H1 (cell line): ENCODE measurements at regions not wholly inside any gene's neighbourhood (a gene's known extent, or its start where the extent isn't known, plus 50 kb on each side); places are given as distances from the start of the nearest gene placed in this dataset.

Experiments used
- KDM1A ChIP-seq: fragments of 200-600, 300-600 bp; sonication (generic); IDR thresholded peaks from 2 replicates; pipeline ENCODE4 v1.7.1; 2016; ENCODE audit warnings: mild to moderate bottlenecking, low read length, borderline replicate concordance
- SAP30 ChIP-seq: fragments of 300-600 bp; sonication (generic); IDR thresholded peaks from 2 replicates; pipeline ENCODE4 v1.7.1; 2012; ENCODE audit warnings: low read length, moderate library complexity, mild to moderate bottlenecking, inconsistent platforms; ENCODE audit not compliant: insufficient read depth, insufficient replicate concordance
- TF ChIP-seq, protein P1 (sequence below): fragments of 300-600 bp; sonication (generic); IDR thresholded peaks from 2 replicates; pipeline ENCODE4 v1.7.1; 2012; ENCODE audit warnings: low read length, moderate library complexity, mild to moderate bottlenecking, inconsistent platforms; ENCODE audit not compliant: insufficient replicate concordance

- TF ChIP-seq SAP30 = no peak
- TF ChIP-seq, protein P1, sequence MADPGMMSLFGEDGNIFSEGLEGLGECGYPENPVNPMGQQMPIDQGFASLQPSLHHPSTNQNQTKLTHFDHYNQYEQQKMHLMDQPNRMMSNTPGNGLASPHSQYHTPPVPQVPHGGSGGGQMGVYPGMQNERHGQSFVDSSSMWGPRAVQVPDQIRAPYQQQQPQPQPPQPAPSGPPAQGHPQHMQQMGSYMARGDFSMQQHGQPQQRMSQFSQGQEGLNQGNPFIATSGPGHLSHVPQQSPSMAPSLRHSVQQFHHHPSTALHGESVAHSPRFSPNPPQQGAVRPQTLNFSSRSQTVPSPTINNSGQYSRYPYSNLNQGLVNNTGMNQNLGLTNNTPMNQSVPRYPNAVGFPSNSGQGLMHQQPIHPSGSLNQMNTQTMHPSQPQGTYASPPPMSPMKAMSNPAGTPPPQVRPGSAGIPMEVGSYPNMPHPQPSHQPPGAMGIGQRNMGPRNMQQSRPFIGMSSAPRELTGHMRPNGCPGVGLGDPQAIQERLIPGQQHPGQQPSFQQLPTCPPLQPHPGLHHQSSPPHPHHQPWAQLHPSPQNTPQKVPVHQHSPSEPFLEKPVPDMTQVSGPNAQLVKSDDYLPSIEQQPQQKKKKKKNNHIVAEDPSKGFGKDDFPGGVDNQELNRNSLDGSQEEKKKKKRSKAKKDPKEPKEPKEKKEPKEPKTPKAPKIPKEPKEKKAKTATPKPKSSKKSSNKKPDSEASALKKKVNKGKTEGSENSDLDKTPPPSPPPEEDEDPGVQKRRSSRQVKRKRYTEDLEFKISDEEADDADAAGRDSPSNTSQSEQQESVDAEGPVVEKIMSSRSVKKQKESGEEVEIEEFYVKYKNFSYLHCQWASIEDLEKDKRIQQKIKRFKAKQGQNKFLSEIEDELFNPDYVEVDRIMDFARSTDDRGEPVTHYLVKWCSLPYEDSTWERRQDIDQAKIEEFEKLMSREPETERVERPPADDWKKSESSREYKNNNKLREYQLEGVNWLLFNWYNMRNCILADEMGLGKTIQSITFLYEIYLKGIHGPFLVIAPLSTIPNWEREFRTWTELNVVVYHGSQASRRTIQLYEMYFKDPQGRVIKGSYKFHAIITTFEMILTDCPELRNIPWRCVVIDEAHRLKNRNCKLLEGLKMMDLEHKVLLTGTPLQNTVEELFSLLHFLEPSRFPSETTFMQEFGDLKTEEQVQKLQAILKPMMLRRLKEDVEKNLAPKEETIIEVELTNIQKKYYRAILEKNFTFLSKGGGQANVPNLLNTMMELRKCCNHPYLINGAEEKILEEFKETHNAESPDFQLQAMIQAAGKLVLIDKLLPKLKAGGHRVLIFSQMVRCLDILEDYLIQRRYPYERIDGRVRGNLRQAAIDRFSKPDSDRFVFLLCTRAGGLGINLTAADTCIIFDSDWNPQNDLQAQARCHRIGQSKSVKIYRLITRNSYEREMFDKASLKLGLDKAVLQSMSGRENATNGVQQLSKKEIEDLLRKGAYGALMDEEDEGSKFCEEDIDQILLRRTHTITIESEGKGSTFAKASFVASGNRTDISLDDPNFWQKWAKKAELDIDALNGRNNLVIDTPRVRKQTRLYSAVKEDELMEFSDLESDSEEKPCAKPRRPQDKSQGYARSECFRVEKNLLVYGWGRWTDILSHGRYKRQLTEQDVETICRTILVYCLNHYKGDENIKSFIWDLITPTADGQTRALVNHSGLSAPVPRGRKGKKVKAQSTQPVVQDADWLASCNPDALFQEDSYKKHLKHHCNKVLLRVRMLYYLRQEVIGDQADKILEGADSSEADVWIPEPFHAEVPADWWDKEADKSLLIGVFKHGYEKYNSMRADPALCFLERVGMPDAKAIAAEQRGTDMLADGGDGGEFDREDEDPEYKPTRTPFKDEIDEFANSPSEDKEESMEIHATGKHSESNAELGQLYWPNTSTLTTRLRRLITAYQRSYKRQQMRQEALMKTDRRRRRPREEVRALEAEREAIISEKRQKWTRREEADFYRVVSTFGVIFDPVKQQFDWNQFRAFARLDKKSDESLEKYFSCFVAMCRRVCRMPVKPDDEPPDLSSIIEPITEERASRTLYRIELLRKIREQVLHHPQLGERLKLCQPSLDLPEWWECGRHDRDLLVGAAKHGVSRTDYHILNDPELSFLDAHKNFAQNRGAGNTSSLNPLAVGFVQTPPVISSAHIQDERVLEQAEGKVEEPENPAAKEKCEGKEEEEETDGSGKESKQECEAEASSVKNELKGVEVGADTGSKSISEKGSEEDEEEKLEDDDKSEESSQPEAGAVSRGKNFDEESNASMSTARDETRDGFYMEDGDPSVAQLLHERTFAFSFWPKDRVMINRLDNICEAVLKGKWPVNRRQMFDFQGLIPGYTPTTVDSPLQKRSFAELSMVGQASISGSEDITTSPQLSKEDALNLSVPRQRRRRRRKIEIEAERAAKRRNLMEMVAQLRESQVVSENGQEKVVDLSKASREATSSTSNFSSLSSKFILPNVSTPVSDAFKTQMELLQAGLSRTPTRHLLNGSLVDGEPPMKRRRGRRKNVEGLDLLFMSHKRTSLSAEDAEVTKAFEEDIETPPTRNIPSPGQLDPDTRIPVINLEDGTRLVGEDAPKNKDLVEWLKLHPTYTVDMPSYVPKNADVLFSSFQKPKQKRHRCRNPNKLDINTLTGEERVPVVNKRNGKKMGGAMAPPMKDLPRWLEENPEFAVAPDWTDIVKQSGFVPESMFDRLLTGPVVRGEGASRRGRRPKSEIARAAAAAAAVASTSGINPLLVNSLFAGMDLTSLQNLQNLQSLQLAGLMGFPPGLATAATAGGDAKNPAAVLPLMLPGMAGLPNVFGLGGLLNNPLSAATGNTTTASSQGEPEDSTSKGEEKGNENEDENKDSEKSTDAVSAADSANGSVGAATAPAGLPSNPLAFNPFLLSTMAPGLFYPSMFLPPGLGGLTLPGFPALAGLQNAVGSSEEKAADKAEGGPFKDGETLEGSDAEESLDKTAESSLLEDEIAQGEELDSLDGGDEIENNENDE = no peak
- TF ChIP-seq KDM1A = no peak
These were observed 1049.8 kb upstream of the CHAC2 start (continued) for GRCh38 chr2:52717836-52718235.
